ENCODE measurements at regions not wholly inside any gene's neighbourhood (a gene's known extent, or its start where the extent isn't known, plus 50 kb on each side); places are given as distances from the start of the nearest gene placed in this dataset.

DNA sequence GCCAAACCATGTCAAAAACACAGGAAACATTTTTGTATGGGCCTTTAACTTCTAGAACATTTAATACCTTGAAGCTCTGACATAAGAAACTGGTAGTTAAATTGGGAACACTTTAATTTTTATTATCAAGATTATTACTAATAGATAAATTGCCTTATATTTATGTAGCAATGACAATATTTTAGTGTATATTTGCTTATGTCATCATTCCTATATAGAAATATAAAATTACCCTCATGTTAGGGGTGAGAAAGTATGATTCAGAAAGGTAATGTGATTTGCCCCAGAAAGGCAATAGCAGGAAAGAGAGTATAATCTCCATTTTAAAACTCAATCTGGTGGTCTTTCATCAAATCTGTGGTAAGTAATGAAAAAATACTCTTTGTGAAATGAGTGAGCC is 147.4 kb downstream of the IL15 start:
- Histone ChIP-seq H2AFZ (ENCODE audit: low read depth, low read length) (no peak overlapping the region), H3K27ac (ENCODE audit: extremely low read depth, low read depth, low read length) (no peak overlapping the region), H3K79me2 (ENCODE audit: control insufficient read depth, insufficient read depth, low read length) (no peaks in the 10 kb centered on the region), H4K20me1 (replicated peaks; ENCODE audit: control insufficient read depth, insufficient read depth, low read length) (no peaks in the 10 kb centered on the region), H3K27me3 (ENCODE audit: control insufficient read depth in 2 of 2, insufficient read depth in 2 of 2, low read length in 2 of 2) (no peaks in the 10 kb centered on the region), H3K4me1 (replicated peaks in 1 of 2; ENCODE audit: control insufficient read depth in 2 of 2, insufficient read depth in 2 of 2, low read length in 2 of 2) (no peaks in the 10 kb centered on the region), H3K9ac (ENCODE audit: insufficient read depth in 1 of 2, low read depth in 2 of 2, low read length in 2 of 2) (no peak overlapping the region), H3K9me1 (ENCODE audit: control insufficient read depth, insufficient read depth, low read length) (no peaks in the 10 kb centered on the region), H3K9me3 (replicated peaks; ENCODE audit: control insufficient read depth, insufficient read depth, low read depth, low read length) (no peaks in the 10 kb centered on the region; the same call in 1 of the 2 replicates), H3K36me3 (ENCODE audit: control insufficient read depth, insufficient read depth, low read length) (no peaks in the 10 kb centered on the region), H3K4me3 (no peak overlapping the region), H3K4me2 (ENCODE audit: insufficient read depth, low read length) (no peak overlapping the region)
- BruUV-seq (replicated peaks): no TSS peak
- ChIA-PET POLR2A (no interaction called here), CTCF (ENCODE audit: low intra/inter-chr PET ratio) (no interaction called here)
- ATAC-seq (no peak), DNase-seq (ENCODE audit: extremely low read depth in 1 of 4, low spot score in 3 of 4) (no peak), FAIRE-seq (no peak)
- in situ Hi-C loops (cut with MboI): no loop called here
- TF ChIP-seq, protein P1, sequence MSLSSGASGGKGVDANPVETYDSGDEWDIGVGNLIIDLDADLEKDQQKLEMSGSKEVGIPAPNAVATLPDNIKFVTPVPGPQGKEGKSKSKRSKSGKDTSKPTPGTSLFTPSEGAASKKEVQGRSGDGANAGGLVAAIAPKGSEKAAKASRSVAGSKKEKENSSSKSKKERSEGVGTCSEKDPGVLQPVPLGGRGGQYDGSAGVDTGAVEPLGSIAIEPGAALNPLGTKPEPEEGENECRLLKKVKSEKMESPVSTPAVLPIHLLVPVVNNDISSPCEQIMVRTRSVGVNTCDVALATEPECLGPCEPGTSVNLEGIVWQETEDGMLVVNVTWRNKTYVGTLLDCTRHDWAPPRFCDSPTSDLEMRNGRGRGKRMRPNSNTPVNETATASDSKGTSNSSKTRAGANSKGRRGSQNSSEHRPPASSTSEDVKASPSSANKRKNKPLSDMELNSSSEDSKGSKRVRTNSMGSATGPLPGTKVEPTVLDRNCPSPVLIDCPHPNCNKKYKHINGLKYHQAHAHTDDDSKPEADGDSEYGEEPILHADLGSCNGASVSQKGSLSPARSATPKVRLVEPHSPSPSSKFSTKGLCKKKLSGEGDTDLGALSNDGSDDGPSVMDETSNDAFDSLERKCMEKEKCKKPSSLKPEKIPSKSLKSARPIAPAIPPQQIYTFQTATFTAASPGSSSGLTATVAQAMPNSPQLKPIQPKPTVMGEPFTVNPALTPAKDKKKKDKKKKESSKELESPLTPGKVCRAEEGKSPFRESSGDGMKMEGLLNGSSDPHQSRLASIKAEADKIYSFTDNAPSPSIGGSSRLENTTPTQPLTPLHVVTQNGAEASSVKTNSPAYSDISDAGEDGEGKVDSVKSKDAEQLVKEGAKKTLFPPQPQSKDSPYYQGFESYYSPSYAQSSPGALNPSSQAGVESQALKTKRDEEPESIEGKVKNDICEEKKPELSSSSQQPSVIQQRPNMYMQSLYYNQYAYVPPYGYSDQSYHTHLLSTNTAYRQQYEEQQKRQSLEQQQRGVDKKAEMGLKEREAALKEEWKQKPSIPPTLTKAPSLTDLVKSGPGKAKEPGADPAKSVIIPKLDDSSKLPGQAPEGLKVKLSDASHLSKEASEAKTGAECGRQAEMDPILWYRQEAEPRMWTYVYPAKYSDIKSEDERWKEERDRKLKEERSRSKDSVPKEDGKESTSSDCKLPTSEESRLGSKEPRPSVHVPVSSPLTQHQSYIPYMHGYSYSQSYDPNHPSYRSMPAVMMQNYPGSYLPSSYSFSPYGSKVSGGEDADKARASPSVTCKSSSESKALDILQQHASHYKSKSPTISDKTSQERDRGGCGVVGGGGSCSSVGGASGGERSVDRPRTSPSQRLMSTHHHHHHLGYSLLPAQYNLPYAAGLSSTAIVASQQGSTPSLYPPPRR (CRISPR knock-in tag; IDR thresholded peaks at IDR 0.05; ENCODE audit: borderline replicate concordance): no peak
- TF ChIP-seq SUPT5H (IDR thresholded peaks at IDR 0.05) (no peak), ZNF316 (IDR thresholded peaks at IDR 0.05) (peak; percentile 26; the same call in 1 of the 2 replicates)
- TF ChIP-seq, protein P2, sequence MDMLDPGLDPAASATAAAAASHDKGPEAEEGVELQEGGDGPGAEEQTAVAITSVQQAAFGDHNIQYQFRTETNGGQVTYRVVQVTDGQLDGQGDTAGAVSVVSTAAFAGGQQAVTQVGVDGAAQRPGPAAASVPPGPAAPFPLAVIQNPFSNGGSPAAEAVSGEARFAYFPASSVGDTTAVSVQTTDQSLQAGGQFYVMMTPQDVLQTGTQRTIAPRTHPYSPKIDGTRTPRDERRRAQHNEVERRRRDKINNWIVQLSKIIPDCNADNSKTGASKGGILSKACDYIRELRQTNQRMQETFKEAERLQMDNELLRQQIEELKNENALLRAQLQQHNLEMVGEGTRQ (CRISPR knock-in tag; IDR thresholded peaks at IDR 0.05): no peak
- intact Hi-C loops (cut with micrococcal nuclease): no loop called here

Measured in K562 (cell line).